ENCODE measurements at regions not wholly inside any gene's neighbourhood (a gene's known extent, or its start where the extent isn't known, plus 50 kb on each side); places are given as distances from the start of the nearest gene placed in this dataset.

GRCh38 chr5:57414191-57414590 is 68.4 kb downstream of the ACTBL2 start:
- H3K4me1 ChIP-seq (ENCODE audit: control insufficient read depth, extremely low read depth, insufficient read depth, low read length): no peaks in the 10 kb centered on the region
- H3K4me3 ChIP-seq (ENCODE audit: control insufficient read depth in 2 of 3, extremely low read depth in 1 of 3, insufficient read depth in 2 of 3, low read depth in 1 of 3, low read length in 3 of 3): no peak overlapping the region
- H3K27me3 ChIP-seq (ENCODE audit: control insufficient read depth, extremely low read depth, insufficient read depth, low read length): peaks cover 12% of the 10 kb centered on the region
- no peak for FAIRE-seq
- no peak overlapping the region for H3K27ac ChIP-seq (ENCODE audit: control insufficient read depth, insufficient read depth, low read length)
- H2AFZ ChIP-seq (ENCODE audit: control insufficient read depth, low read length): no peak overlapping the region
- dilution Hi-C loops (cut with MboI; ENCODE audit: extremely low pct_ligation_motif_present, low sequenced_read_pairs): no loop called here
- TF ChIP-seq CTCF (optimal IDR thresholded peaks at IDR 0.05 in 1 of 3, IDR thresholded peaks at IDR 0.05 in 1 of 3, conservative IDR thresholded peaks at IDR 0.05 in 1 of 3; ENCODE audit: extremely low read depth in 1 of 3, insufficient read depth in 2 of 3, low read length in 3 of 3) (no peak), EZH2 (IDR thresholded peaks at IDR 0.05; ENCODE audit: low read length) (no peak)
- H3K9me3 ChIP-seq (ENCODE audit: control insufficient read depth, low read depth, low read length): no peaks in the 10 kb centered on the region
- no peak overlapping the region for H3K9ac ChIP-seq (ENCODE audit: control insufficient read depth, extremely low read depth, insufficient read depth, low read length)
- no peaks in the 10 kb centered on the region for H3K9me1 ChIP-seq (ENCODE audit: control insufficient read depth, extremely low read depth, insufficient read depth, low read length)
- H4K20me1 ChIP-seq (ENCODE audit: control insufficient read depth, extremely low read depth, insufficient read depth, low read length): no peaks in the 10 kb centered on the region
- DNase-seq (ENCODE audit: low read depth, low spot score): no peak
- H3K79me2 ChIP-seq (ENCODE audit: control insufficient read depth, insufficient read depth, low read length): no peaks in the 10 kb centered on the region
- no peak overlapping the region for H3K4me2 ChIP-seq (ENCODE audit: control insufficient read depth, extremely low read depth, insufficient read depth, low read depth, low read length)
- no peaks in the 10 kb centered on the region for H3K36me3 ChIP-seq (ENCODE audit: control insufficient read depth in 2 of 2, extremely low read depth in 1 of 2, insufficient read depth in 2 of 2, low read length in 2 of 2)

GRCh38 chr5:57413145-57413544 is 69.5 kb downstream of the ACTBL2 start:
- Histone ChIP-seq H3K9ac (ENCODE audit: control insufficient read depth, extremely low read depth, insufficient read depth, low read length) (no peak overlapping the region), H3K9me3 (ENCODE audit: control insufficient read depth, low read depth, low read length) (no peaks in the 10 kb centered on the region), H3K27ac (ENCODE audit: control insufficient read depth, insufficient read depth, low read length) (no peak overlapping the region), H3K79me2 (ENCODE audit: control insufficient read depth, insufficient read depth, low read length) (no peaks in the 10 kb centered on the region), H3K9me1 (ENCODE audit: control insufficient read depth, extremely low read depth, insufficient read depth, low read length) (no peaks in the 10 kb centered on the region), H3K4me3 (ENCODE audit: control insufficient read depth in 2 of 3, extremely low read depth in 1 of 3, insufficient read depth in 2 of 3, low read depth in 1 of 3, low read length in 3 of 3) (no peak overlapping the region), H3K4me2 (ENCODE audit: control insufficient read depth, extremely low read depth, insufficient read depth, low read depth, low read length) (no peak overlapping the region), H3K4me1 (ENCODE audit: control insufficient read depth, extremely low read depth, insufficient read depth, low read length) (no peaks in the 10 kb centered on the region), H4K20me1 (ENCODE audit: control insufficient read depth, extremely low read depth, insufficient read depth, low read length) (no peaks in the 10 kb centered on the region), H3K27me3 (ENCODE audit: control insufficient read depth, extremely low read depth, insufficient read depth, low read length) (peaks cover 12% of the 10 kb centered on the region), H3K36me3 (ENCODE audit: control insufficient read depth in 2 of 2, extremely low read depth in 1 of 2, insufficient read depth in 2 of 2, low read length in 2 of 2) (no peaks in the 10 kb centered on the region), H2AFZ (ENCODE audit: control insufficient read depth, low read length) (no peak overlapping the region)
- DNase-seq (ENCODE audit: low read depth, low spot score) (no peak), FAIRE-seq (no peak)
- dilution Hi-C loops (cut with MboI; ENCODE audit: extremely low pct_ligation_motif_present, low sequenced_read_pairs): no loop called here
- no peak for TF ChIP-seq EZH2 (IDR thresholded peaks at IDR 0.05; ENCODE audit: low read length)
- TF ChIP-seq CTCF (optimal IDR thresholded peaks at IDR 0.05 in 1 of 3, IDR thresholded peaks at IDR 0.05 in 1 of 3, conservative IDR thresholded peaks at IDR 0.05 in 1 of 3; ENCODE audit: extremely low read depth in 1 of 3, insufficient read depth in 2 of 3, low read length in 3 of 3): no peak

Data from keratinocyte (primary cell).